ENCODE measurements at regions not wholly inside any gene's neighbourhood (a gene's known extent, or its start where the extent isn't known, plus 50 kb on each side); places are given as distances from the start of the nearest gene placed in this dataset.

DNA sequence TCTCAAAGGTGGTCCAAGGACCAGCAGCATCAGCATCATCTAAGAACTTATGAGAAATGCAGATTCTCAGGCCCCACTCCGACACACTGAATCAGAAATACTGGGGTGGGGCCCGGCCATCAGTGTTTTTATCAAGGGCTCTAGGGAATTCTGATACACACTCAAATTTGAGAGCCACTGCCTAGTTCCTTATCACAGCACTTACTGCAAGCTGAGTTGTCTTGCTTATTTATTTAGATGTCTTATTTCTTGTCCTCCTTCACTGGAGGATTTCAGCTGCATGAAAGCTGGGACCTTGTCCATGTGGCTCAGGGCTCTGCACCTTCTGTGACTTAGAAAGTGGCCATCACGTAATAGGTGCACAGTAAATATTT, 139.4 kb upstream of the RREB1 start:
- ATAC-seq, result no peak
- TF ChIP-seq, protein P1, sequence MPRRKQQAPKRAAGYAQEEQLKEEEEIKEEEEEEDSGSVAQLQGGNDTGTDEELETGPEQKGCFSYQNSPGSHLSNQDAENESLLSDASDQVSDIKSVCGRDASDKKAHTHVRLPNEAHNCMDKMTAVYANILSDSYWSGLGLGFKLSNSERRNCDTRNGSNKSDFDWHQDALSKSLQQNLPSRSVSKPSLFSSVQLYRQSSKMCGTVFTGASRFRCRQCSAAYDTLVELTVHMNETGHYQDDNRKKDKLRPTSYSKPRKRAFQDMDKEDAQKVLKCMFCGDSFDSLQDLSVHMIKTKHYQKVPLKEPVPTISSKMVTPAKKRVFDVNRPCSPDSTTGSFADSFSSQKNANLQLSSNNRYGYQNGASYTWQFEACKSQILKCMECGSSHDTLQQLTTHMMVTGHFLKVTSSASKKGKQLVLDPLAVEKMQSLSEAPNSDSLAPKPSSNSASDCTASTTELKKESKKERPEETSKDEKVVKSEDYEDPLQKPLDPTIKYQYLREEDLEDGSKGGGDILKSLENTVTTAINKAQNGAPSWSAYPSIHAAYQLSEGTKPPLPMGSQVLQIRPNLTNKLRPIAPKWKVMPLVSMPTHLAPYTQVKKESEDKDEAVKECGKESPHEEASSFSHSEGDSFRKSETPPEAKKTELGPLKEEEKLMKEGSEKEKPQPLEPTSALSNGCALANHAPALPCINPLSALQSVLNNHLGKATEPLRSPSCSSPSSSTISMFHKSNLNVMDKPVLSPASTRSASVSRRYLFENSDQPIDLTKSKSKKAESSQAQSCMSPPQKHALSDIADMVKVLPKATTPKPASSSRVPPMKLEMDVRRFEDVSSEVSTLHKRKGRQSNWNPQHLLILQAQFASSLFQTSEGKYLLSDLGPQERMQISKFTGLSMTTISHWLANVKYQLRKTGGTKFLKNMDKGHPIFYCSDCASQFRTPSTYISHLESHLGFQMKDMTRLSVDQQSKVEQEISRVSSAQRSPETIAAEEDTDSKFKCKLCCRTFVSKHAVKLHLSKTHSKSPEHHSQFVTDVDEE (CRISPR knock-in tag; IDR thresholded peaks at IDR 0.05), result no peak
- TF ChIP-seq PATZ1 (CRISPR knock-in tag; IDR thresholded peaks at IDR 0.05; ENCODE audit: borderline replicate concordance), result no peak
- TF ChIP-seq ZC3H10 (CRISPR knock-in tag; IDR thresholded peaks at IDR 0.05), result no peak
- no peak for TF ChIP-seq OSR1 (CRISPR knock-in tag; IDR thresholded peaks at IDR 0.05)
- no peak for TF ChIP-seq GLIS3 (CRISPR knock-in tag; IDR thresholded peaks at IDR 0.05)
- TF ChIP-seq, protein P2, sequence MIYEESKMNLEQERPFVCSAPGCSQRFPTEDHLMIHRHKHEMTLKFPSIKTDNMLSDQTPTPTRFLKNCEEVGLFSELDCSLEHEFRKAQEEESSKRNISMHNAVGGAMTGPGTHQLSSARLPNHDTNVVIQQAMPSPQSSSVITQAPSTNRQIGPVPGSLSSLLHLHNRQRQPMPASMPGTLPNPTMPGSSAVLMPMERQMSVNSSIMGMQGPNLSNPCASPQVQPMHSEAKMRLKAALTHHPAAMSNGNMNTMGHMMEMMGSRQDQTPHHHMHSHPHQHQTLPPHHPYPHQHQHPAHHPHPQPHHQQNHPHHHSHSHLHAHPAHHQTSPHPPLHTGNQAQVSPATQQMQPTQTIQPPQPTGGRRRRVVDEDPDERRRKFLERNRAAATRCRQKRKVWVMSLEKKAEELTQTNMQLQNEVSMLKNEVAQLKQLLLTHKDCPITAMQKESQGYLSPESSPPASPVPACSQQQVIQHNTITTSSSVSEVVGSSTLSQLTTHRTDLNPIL (CRISPR knock-in tag; IDR thresholded peaks at IDR 0.05; ENCODE audit: low read depth), result no peak
- TF ChIP-seq ZFP30 (CRISPR knock-in tag; IDR thresholded peaks at IDR 0.05), result no peak
- no peak for TF ChIP-seq ISL1 (CRISPR knock-in tag; IDR thresholded peaks at IDR 0.05)
- TF ChIP-seq BACH2 (CRISPR knock-in tag; IDR thresholded peaks at IDR 0.05; ENCODE audit: borderline replicate concordance), result no peak
- no peak for TF ChIP-seq RARB (CRISPR knock-in tag; IDR thresholded peaks at IDR 0.05)
- TF ChIP-seq TOX (CRISPR knock-in tag; IDR thresholded peaks at IDR 0.05; ENCODE audit: borderline replicate concordance), result no peak
- no peak for TF ChIP-seq ZFP3 (CRISPR knock-in tag; IDR thresholded peaks at IDR 0.05)
- TF ChIP-seq CSDC2 (CRISPR knock-in tag; IDR thresholded peaks at IDR 0.05), result no peak
- TF ChIP-seq ESRRG (CRISPR knock-in tag; IDR thresholded peaks at IDR 0.05), result no peak
- TF ChIP-seq ZNF8 (CRISPR knock-in tag; IDR thresholded peaks at IDR 0.05), result no peak
- no peak for TF ChIP-seq ARNTL (CRISPR knock-in tag; IDR thresholded peaks at IDR 0.05; ENCODE audit: borderline replicate concordance, low read depth)
- no peak for TF ChIP-seq ZNF565 (CRISPR knock-in tag; conservative IDR thresholded peaks at IDR 0.05; ENCODE audit: low read depth)
- no peak for TF ChIP-seq PPARA (CRISPR knock-in tag; IDR thresholded peaks at IDR 0.05; ENCODE audit: borderline replicate concordance)

GRCh38 chr6:6968731-6969552, 138.8 kb upstream of the RREB1 start:
- no peak for ATAC-seq
- TF ChIP-seq PPARA (CRISPR knock-in tag; IDR thresholded peaks at IDR 0.05; ENCODE audit: borderline replicate concordance) (no peak), CSDC2 (CRISPR knock-in tag; IDR thresholded peaks at IDR 0.05) (no peak), ZFP3 (CRISPR knock-in tag; IDR thresholded peaks at IDR 0.05) (no peak), TOX (CRISPR knock-in tag; IDR thresholded peaks at IDR 0.05; ENCODE audit: borderline replicate concordance) (no peak), ZNF70 (CRISPR knock-in tag; IDR thresholded peaks at IDR 0.05) (no peak), ISL1 (CRISPR knock-in tag; IDR thresholded peaks at IDR 0.05) (no peak), BACH2 (CRISPR knock-in tag; IDR thresholded peaks at IDR 0.05; ENCODE audit: borderline replicate concordance) (no peak), OSR1 (CRISPR knock-in tag; IDR thresholded peaks at IDR 0.05) (no peak), SNAI2 (CRISPR knock-in tag; IDR thresholded peaks at IDR 0.05) (no peak)
- TF ChIP-seq, protein P3, sequence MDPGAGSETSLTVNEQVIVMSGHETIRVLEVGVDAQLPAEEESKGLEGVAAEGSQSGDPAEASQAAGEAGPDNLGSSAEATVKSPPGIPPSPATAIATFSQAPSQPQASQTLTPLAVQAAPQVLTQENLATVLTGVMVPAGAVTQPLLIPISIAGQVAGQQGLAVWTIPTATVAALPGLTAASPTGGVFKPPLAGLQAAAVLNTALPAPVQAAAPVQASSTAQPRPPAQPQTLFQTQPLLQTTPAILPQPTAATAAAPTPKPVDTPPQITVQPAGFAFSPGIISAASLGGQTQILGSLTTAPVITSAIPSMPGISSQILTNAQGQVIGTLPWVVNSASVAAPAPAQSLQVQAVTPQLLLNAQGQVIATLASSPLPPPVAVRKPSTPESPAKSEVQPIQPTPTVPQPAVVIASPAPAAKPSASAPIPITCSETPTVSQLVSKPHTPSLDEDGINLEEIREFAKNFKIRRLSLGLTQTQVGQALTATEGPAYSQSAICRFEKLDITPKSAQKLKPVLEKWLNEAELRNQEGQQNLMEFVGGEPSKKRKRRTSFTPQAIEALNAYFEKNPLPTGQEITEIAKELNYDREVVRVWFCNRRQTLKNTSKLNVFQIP (CRISPR knock-in tag; IDR thresholded peaks at IDR 0.05; ENCODE audit: borderline replicate concordance, low read depth), result no peak
- TF ChIP-seq, protein P4, sequence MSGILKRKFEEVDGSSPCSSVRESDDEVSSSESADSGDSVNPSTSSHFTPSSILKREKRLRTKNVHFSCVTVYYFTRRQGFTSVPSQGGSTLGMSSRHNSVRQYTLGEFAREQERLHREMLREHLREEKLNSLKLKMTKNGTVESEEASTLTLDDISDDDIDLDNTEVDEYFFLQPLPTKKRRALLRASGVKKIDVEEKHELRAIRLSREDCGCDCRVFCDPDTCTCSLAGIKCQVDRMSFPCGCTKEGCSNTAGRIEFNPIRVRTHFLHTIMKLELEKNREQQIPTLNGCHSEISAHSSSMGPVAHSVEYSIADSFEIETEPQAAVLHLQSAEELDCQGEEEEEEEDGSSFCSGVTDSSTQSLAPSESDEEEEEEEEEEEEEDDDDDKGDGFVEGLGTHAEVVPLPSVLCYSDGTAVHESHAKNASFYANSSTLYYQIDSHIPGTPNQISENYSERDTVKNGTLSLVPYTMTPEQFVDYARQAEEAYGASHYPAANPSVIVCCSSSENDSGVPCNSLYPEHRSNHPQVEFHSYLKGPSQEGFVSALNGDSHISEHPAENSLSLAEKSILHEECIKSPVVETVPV (CRISPR knock-in tag; IDR thresholded peaks at IDR 0.05), result no peak

All from SK-N-SH treated with all-trans-retinoic acid at 6 μM for 48 hours (cell line).